ENCODE measurements at regions not wholly inside any gene's neighbourhood (a gene's known extent, or its start where the extent isn't known, plus 50 kb on each side); places are given as distances from the start of the nearest gene placed in this dataset.

DNA sequence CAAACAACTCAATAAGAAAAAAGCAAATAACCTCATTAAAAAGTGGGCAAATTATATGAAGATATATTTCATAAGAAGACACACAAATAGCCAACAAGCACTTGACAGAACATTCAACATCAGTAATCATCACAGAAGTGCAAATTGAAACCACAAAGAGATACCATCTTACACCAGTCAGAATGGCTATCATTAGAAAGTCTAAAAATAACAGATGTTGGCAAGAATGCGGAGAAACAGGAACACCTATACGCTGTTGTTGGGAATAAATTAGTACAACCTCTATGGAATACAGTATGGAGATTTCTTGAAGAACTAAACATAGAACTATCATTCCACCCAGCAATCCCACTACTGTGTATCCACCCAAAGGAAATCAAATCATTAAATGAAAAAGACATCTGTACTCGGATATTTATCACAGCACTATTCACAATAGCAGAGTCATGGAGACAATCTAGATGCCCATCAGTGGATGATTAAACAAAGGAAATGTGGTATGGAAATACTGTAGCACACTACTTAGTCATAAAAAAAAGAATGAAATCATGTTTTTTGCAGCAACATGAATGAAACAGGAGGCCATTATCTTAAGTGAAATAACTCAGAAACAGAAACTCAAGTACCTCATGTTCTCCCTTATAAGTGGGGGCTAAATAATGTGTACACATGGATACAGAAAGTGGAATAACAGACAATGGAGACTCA is 106.8 kb upstream of the FST start:
- TF ChIP-seq, protein P1, sequence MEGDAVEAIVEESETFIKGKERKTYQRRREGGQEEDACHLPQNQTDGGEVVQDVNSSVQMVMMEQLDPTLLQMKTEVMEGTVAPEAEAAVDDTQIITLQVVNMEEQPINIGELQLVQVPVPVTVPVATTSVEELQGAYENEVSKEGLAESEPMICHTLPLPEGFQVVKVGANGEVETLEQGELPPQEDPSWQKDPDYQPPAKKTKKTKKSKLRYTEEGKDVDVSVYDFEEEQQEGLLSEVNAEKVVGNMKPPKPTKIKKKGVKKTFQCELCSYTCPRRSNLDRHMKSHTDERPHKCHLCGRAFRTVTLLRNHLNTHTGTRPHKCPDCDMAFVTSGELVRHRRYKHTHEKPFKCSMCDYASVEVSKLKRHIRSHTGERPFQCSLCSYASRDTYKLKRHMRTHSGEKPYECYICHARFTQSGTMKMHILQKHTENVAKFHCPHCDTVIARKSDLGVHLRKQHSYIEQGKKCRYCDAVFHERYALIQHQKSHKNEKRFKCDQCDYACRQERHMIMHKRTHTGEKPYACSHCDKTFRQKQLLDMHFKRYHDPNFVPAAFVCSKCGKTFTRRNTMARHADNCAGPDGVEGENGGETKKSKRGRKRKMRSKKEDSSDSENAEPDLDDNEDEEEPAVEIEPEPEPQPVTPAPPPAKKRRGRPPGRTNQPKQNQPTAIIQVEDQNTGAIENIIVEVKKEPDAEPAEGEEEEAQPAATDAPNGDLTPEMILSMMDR (IDR thresholded peaks at IDR 0.05) = no peak
- no peak for TF ChIP-seq POLR2AphosphoS5 (IDR thresholded peaks at IDR 0.05)
- TF ChIP-seq POLR2A (IDR thresholded peaks at IDR 0.05) = no peak

Data from prostate gland (tissue), 2 donors.